ENCODE measurements at regions not wholly inside any gene's neighbourhood (a gene's known extent, or its start where the extent isn't known, plus 50 kb on each side); places are given as distances from the start of the nearest gene placed in this dataset.
"Not testable (repeated sequence)": the region's sequence is repeated elsewhere in the genome, so short reads cannot be mapped to it uniquely, and the experiment has no call there.

GRCh38 chr7:73244782-73245311 is 63.8 kb downstream of the NSUN5 start:
- DNase-seq (ENCODE audit: low read depth) = not testable (repeated sequence)

GRCh38 chr7:73234994-73235717 is 73.5 kb downstream of the NSUN5 start:
- DNase-seq (ENCODE audit: low read depth) = peak; percentile 81

GRCh38 chr7:73225745-73226144 is 82.9 kb downstream of the NSUN5 start:
- not testable (repeated sequence) for DNase-seq (ENCODE audit: low read depth)

- DNase-seq (ENCODE audit: low read depth) = not testable (repeated sequence)
Observed at GRCh38 chr7:73221724-73222123, 86.9 kb downstream of the NSUN5 start.

GRCh38 chr7:73220766-73221370 is 87.8 kb downstream of the NSUN5 start:
- DNase-seq (ENCODE audit: low read depth) = not testable (repeated sequence)

- not testable (repeated sequence) for DNase-seq (ENCODE audit: low read depth)
Observed at GRCh38 chr7:73220357-73220756, 88.3 kb downstream of the NSUN5 start.

- DNase-seq (ENCODE audit: low read depth) = not testable (repeated sequence)
Observed at GRCh38 chr7:73218802-73219201, 89.8 kb downstream of the NSUN5 start.

- DNase-seq (ENCODE audit: low read depth) = not testable (repeated sequence)
Observed at GRCh38 chr7:73216046-73216675, 92.5 kb downstream of the NSUN5 start.

GRCh38 chr7:73215232-73215631 is 93.4 kb downstream of the NSUN5 start:
- DNase-seq (ENCODE audit: low read depth) = not testable (repeated sequence)

GRCh38 chr7:73214471-73214870 is 94.2 kb downstream of the NSUN5 start:
- DNase-seq (ENCODE audit: low read depth) = not testable (repeated sequence)

- not testable (repeated sequence) for DNase-seq (ENCODE audit: low read depth)
Observed at GRCh38 chr7:73213076-73213475, 95.5 kb downstream of the NSUN5 start.

- not testable (repeated sequence) for DNase-seq (ENCODE audit: low read depth)
Observed at GRCh38 chr7:73205594-73205993, 103.0 kb downstream of the NSUN5 start.

- not testable (repeated sequence) for DNase-seq (ENCODE audit: low read depth)
Observed at GRCh38 chr7:73204898-73205297, 103.7 kb downstream of the NSUN5 start.

- DNase-seq (ENCODE audit: low read depth) = not testable (repeated sequence)
Observed at GRCh38 chr7:73203312-73203711, 105.3 kb downstream of the NSUN5 start.

- DNase-seq (ENCODE audit: low read depth) = not testable (repeated sequence)
Observed at GRCh38 chr7:73201264-73201663, 107.4 kb downstream of the NSUN5 start.

GRCh38 chr7:73200518-73201099 is 108.0 kb downstream of the NSUN5 start:
- not testable (repeated sequence) for DNase-seq (ENCODE audit: low read depth)

GRCh38 chr7:73193991-73194390 is 108.2 kb upstream of the SPDYE9 start:
- DNase-seq (ENCODE audit: low read depth) = not testable (repeated sequence)

GRCh38 chr7:73190483-73191155 is 104.8 kb upstream of the SPDYE9 start:
- DNase-seq (ENCODE audit: low read depth) = not testable (repeated sequence)

GRCh38 chr7:73188287-73188686 is 102.4 kb upstream of the SPDYE9 start:
- DNase-seq (ENCODE audit: low read depth) = not testable (repeated sequence)

- DNase-seq (ENCODE audit: low read depth) = not testable (repeated sequence)
Observed at GRCh38 chr7:73186589-73187309, 100.9 kb upstream of the SPDYE9 start.

GRCh38 chr7:73176813-73177212 is 91.0 kb upstream of the SPDYE9 start:
- not testable (repeated sequence) for DNase-seq (ENCODE audit: low read depth)
